ENCODE measurements at regions not wholly inside any gene's neighbourhood (a gene's known extent, or its start where the extent isn't known, plus 50 kb on each side); places are given as distances from the start of the nearest gene placed in this dataset.

DNA sequence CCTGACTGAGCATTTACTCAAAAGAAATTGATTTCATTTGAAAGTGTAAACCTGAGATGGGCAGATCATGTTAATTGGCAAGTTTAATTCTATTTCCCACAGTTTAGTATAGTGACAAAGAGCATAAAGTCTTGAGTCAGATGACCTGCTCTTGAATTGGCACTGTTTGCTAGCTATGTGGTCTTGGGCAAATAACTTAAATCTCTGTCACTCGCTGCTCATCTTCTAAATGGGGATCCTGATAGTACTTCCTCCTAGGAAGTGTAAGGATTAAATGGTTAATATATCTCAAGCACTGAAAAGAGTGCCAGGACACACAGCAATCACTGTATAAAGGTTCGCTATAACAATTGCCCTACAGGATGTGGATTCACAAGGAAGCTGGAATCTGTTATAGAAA is 242.8 kb upstream of the JADE1 start:
- TF ChIP-seq, protein P1, sequence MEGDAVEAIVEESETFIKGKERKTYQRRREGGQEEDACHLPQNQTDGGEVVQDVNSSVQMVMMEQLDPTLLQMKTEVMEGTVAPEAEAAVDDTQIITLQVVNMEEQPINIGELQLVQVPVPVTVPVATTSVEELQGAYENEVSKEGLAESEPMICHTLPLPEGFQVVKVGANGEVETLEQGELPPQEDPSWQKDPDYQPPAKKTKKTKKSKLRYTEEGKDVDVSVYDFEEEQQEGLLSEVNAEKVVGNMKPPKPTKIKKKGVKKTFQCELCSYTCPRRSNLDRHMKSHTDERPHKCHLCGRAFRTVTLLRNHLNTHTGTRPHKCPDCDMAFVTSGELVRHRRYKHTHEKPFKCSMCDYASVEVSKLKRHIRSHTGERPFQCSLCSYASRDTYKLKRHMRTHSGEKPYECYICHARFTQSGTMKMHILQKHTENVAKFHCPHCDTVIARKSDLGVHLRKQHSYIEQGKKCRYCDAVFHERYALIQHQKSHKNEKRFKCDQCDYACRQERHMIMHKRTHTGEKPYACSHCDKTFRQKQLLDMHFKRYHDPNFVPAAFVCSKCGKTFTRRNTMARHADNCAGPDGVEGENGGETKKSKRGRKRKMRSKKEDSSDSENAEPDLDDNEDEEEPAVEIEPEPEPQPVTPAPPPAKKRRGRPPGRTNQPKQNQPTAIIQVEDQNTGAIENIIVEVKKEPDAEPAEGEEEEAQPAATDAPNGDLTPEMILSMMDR (IDR thresholded peaks at IDR 0.05) = no peak
- TF ChIP-seq POLR2A (IDR thresholded peaks at IDR 0.05) (no peak), POLR2AphosphoS5 (IDR thresholded peaks at IDR 0.05) (no peak)

All from breast epithelium (tissue), 3 donors.